Bronchial epithelial cell (primary cell): ENCODE measurements at regions not wholly inside any gene's neighbourhood (a gene's known extent, or its start where the extent isn't known, plus 50 kb on each side); places are given as distances from the start of the nearest gene placed in this dataset.
A peak's percentile ranks its signal among the peaks of the same experiment; 100 is the strongest.
"Not testable (repeated sequence)": the region's sequence is repeated elsewhere in the genome, so short reads cannot be mapped to it uniquely, and the experiment has no call there.

Experiments used
- DNase-seq: peaks from one replicate; pipeline ENCODE4 v3.0.0-alpha.2; 2010; ENCODE audit warnings: low read depth
- FAIRE-seq: peaks from 2 replicates; lab custom pipeline; 2011; peaks lifted over from hg19 to GRCh38; lab: Jason Lieb, UNC
- H3K27me3 ChIP-seq: 2 replicates; pipeline ENCODE4 v1.5.1; 2011; ENCODE audit warnings: low read length; ENCODE audit not compliant: control insufficient read depth, insufficient read depth
- H3K36me3 ChIP-seq: 2 replicates; pipeline ENCODE4 v1.5.1; 2011; ENCODE audit warnings: low read length; ENCODE audit not compliant: control insufficient read depth, insufficient read depth
- H3K4me3 ChIP-seq: 2 replicates; pipeline ENCODE4 v1.5.1; 2011; ENCODE audit warnings: mild to moderate bottlenecking, low read depth, low read length, control low read depth
- TF ChIP-seq, protein P1 (sequence below): IDR thresholded peaks from 2 replicates; pipeline ENCODE4 v1.5.1; 2011; ENCODE audit warnings: mild to moderate bottlenecking, moderate library complexity, low read length, control low read depth, inconsistent platforms; ENCODE audit not compliant: insufficient read depth, severe bottlenecking

DNA sequence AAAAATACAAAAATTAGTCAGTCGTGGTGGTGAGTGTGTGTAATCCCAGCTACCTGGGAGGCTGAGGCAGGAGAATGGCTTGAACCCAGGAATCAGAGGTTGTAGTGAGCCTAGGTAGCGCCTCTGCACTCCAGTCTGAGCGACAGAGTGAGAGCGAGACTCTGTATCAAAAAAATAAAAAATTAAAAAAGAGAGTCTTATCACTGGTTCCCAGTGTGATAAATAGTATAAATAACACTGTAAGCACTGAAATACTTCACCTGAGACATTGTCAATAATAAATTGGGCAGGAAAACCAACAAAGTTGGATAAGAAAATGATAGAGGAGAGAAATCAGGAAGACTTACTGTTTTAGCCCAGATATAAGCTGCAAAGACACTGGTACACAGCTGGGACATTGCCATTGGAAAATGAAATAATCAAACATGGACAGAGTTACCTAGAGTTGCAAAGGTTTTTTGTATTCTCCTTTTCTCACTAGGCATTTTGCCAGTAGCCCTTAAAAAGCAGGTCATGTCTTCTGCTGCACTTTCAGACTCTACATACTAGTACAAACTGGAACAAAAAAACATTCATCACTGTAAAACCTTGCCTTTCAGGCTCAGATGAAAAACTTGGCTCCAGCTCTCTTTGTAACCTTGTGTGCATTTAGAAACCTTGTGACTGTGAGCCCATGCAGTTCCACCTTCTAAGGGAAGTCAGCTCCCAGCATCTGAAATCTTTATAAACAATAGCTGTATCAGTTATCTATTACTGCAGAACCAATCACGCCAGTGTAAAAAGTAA lies 55.0 kb upstream of the PPP1R2C start:
- FAIRE-seq: no peak
- TF ChIP-seq, protein P1, sequence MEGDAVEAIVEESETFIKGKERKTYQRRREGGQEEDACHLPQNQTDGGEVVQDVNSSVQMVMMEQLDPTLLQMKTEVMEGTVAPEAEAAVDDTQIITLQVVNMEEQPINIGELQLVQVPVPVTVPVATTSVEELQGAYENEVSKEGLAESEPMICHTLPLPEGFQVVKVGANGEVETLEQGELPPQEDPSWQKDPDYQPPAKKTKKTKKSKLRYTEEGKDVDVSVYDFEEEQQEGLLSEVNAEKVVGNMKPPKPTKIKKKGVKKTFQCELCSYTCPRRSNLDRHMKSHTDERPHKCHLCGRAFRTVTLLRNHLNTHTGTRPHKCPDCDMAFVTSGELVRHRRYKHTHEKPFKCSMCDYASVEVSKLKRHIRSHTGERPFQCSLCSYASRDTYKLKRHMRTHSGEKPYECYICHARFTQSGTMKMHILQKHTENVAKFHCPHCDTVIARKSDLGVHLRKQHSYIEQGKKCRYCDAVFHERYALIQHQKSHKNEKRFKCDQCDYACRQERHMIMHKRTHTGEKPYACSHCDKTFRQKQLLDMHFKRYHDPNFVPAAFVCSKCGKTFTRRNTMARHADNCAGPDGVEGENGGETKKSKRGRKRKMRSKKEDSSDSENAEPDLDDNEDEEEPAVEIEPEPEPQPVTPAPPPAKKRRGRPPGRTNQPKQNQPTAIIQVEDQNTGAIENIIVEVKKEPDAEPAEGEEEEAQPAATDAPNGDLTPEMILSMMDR: no peak
- Histone ChIP-seq H3K36me3 (no peaks in the 10 kb centered on the region), H3K4me3 (no peak overlapping the region), H3K27me3 (no peaks in the 10 kb centered on the region)
- DNase-seq: peak; percentile 45

DNA sequence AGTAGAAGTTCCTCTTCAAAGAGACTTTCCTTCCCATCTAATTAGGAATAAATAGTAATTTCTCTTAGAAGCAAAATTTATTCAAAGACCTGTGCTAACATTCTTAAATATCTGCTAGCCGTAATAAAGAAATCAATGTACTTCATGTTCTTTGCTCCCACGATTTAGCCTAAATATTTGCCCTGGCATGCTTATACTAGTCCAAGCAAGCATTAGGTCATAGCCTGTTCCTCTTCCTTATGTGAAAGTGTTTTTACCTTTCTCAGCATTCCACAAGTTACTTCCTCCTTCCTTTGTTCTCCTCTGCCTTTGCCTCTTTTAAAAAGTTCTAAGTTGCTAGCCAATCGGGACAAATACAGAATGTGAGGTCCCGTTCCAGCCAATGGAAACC lies 55.6 kb upstream of the PPP1R2C start:
- DNase-seq: peak; percentile 69
- FAIRE-seq, H3K36me3 ChIP-seq, H3K4me3 ChIP-seq, H3K27me3 ChIP-seq: not testable (repeated sequence)

DNA sequence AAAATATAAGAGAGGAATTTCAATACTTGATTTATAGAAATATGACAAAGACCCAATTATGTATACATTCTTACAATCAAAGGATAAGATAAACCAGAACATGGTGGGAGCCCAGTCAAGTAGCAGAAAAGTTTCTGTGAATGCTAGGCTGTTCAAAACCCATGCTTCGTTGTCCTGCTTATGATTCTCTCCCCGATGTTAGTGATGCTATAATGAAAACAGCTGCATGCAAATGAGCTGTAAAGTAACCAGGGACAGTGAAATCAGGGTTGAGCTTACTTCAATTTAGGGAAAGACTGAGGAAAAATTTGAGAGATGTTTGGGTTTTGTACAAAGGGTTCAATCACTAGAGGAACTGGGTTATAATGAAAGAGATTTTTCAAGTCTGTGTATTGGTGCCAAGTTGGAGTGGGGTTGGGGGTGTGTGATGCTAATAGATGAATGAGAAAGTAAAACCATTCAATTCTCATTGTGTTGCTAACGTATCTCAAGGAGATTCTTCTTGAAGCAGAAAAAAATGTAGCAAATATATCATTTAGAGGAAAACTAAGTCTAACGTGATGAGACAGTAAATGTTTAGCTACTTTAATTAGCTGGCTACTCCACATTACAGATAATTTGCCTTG lies 59.3 kb upstream of the PPP1R2C start:
- Histone ChIP-seq H3K27me3 (no peaks in the 10 kb centered on the region), H3K4me3 (no peak overlapping the region), H3K36me3 (no peaks in the 10 kb centered on the region)
- DNase-seq (no peak), FAIRE-seq (no peak)
- TF ChIP-seq, protein P1: no peak

DNA sequence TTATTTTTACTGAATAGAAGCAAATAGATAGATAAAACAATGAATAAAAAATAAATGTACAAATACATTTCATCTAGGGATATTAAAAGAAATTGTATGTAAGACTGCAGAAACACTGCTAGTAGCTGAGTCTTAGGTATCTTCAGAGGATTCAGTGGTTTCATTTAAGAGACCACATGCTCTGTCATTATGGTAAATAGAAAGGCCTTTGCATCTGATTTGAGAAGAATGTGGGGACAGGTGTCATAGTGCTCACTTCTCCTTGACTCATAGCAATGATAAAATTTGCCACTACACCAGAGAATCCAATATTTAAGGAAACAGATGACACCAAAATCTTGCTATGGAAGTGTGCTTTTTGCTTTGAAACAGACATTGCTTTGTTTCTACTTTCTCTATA lies 59.8 kb upstream of the PPP1R2C start:
- Histone ChIP-seq H3K27me3 (no peaks in the 10 kb centered on the region), H3K36me3 (no peaks in the 10 kb centered on the region), H3K4me3 (no peak overlapping the region)
- DNase-seq (no peak), FAIRE-seq (no peak)
- TF ChIP-seq, protein P1: no peak

DNA sequence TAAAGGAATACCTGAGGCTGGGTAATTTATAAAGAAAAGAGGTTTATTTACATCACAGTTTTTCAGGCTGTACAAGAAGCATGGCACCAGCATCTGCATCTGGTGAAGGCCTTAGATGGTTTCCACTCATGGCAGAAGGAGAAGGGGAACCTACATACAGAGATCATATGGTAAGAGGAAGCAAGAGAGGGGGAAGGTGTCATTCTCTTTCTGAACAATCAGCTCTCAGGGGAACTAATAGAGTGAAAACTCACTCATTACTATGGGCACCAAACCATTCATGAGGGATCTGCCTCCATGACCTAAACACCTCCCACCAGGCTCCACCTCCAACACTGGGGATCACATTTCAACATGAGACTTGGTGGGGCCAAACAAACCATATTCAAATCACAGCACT lies 61.7 kb upstream of the PPP1R2C start:
- H3K36me3 ChIP-seq: no peaks in the 10 kb centered on the region
- TF ChIP-seq, protein P1: no peak
- FAIRE-seq: no peak
- no peak for DNase-seq
- no peak overlapping the region for H3K4me3 ChIP-seq
- H3K27me3 ChIP-seq: no peaks in the 10 kb centered on the region

DNA sequence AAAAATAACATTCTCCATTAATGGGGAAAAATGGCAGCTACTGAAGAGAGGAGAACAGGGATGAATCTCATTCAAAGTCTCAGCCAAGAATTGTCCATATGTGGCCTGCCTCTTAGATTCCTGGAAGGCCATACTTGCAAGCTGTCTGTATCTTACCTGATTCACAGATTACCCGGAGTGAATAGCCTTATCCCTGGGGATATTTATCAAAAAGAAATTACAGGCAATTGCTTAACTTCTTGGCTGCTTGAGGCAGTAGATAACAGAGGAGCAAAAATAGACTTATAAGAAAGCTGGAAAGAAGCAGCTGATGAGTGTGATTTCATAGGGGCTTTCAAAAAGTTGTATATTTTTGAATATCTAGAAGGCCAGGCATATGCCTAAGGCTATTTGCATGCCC lies 68.8 kb upstream of the PPP1R2C start:
- TF ChIP-seq, protein P1: no peak
- Histone ChIP-seq H3K4me3 (no peak overlapping the region), H3K36me3 (no peaks in the 10 kb centered on the region), H3K27me3 (no peaks in the 10 kb centered on the region)
- DNase-seq (no peak), FAIRE-seq (no peak)
